ENCODE measurements at regions not wholly inside any gene's neighbourhood (a gene's known extent, or its start where the extent isn't known, plus 50 kb on each side); places are given as distances from the start of the nearest gene placed in this dataset.

DNA sequence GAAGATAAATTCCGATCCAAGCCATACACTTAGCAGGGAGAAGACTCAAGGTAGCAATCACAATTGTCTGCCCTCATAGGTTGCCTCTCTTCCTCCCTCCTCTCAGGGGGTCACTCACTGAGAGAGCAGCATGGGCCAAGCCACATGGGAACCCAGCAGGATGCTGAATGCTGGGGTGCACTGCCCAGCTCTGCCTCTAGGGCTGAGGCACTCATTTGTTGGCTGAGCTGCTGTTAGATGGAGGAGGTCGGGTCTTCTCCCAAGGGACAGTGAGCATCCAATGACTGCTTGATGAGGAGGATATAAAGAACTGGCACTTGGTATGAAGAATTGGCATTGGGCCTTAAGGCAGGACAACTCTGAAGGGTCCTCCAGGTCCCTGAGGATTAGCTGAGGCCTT, 418.8 kb downstream of the SIPA1L2 start (continued):
- TF ChIP-seq, protein P1, sequence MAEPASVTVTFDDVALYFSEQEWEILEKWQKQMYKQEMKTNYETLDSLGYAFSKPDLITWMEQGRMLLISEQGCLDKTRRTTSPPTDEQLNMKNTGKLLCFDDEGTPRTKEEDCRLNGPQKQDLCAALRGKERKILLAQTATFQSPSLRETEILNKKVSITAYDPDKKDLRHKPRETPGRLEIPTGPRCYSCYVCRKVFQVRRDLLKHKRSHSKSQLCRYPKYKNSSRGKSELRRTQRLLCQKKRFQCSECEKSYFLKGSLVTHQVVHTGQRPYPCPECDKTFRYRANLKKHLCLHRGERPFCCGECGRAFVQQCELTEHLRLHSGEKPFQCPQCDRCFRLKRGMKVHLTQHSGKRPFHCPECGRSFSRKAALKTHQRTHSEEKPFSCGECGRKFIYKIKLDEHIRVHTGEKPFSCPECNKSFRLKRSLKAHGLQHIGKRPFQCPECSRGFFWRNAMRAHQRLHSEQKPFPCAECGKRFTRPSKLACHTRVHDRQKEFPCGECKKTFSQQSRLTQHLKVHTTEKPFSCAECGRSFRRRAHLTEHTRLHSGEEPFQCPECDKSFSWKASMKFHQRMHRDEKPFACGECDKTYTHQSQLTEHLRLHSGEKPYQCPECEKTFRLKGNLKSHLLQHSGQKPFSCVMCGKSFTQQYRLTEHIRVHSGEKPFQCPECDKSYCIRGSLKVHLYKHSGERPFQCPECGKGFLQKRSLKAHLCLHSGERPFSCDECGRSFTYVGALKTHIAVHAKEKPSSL (CRISPR knock-in tag; conservative IDR thresholded peaks at IDR 0.05) = no peak
- TF ChIP-seq SMAD4 (CRISPR knock-in tag; IDR thresholded peaks at IDR 0.05) = no peak
- TF ChIP-seq CBFB (CRISPR knock-in tag; IDR thresholded peaks at IDR 0.05; ENCODE audit: low read depth) = no peak
- TF ChIP-seq NR3C1 (CRISPR knock-in tag; conservative IDR thresholded peaks at IDR 0.05; ENCODE audit: low read depth) = no peak
- no peak for TF ChIP-seq NFE2L1 (CRISPR knock-in tag; IDR thresholded peaks at IDR 0.05)
- no peak for TF ChIP-seq ATF1 (CRISPR knock-in tag; IDR thresholded peaks at IDR 0.05)
- TF ChIP-seq, protein P2, sequence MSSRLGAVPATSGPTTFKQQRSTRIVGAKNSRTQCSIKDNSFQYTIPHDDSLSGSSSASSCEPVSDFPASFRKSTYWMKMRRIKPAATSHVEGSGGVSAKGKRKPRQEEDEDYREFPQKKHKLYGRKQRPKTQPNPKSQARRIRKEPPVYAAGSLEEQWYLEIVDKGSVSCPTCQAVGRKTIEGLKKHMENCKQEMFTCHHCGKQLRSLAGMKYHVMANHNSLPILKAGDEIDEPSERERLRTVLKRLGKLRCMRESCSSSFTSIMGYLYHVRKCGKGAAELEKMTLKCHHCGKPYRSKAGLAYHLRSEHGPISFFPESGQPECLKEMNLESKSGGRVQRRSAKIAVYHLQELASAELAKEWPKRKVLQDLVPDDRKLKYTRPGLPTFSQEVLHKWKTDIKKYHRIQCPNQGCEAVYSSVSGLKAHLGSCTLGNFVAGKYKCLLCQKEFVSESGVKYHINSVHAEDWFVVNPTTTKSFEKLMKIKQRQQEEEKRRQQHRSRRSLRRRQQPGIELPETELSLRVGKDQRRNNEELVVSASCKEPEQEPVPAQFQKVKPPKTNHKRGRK (CRISPR knock-in tag; IDR thresholded peaks at IDR 0.05; ENCODE audit: borderline replicate concordance) = no peak
- TF ChIP-seq, protein P3, sequence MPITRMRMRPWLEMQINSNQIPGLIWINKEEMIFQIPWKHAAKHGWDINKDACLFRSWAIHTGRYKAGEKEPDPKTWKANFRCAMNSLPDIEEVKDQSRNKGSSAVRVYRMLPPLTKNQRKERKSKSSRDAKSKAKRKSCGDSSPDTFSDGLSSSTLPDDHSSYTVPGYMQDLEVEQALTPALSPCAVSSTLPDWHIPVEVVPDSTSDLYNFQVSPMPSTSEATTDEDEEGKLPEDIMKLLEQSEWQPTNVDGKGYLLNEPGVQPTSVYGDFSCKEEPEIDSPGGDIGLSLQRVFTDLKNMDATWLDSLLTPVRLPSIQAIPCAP (CRISPR knock-in tag; IDR thresholded peaks at IDR 0.05) = no peak
- TF ChIP-seq, protein P4, sequence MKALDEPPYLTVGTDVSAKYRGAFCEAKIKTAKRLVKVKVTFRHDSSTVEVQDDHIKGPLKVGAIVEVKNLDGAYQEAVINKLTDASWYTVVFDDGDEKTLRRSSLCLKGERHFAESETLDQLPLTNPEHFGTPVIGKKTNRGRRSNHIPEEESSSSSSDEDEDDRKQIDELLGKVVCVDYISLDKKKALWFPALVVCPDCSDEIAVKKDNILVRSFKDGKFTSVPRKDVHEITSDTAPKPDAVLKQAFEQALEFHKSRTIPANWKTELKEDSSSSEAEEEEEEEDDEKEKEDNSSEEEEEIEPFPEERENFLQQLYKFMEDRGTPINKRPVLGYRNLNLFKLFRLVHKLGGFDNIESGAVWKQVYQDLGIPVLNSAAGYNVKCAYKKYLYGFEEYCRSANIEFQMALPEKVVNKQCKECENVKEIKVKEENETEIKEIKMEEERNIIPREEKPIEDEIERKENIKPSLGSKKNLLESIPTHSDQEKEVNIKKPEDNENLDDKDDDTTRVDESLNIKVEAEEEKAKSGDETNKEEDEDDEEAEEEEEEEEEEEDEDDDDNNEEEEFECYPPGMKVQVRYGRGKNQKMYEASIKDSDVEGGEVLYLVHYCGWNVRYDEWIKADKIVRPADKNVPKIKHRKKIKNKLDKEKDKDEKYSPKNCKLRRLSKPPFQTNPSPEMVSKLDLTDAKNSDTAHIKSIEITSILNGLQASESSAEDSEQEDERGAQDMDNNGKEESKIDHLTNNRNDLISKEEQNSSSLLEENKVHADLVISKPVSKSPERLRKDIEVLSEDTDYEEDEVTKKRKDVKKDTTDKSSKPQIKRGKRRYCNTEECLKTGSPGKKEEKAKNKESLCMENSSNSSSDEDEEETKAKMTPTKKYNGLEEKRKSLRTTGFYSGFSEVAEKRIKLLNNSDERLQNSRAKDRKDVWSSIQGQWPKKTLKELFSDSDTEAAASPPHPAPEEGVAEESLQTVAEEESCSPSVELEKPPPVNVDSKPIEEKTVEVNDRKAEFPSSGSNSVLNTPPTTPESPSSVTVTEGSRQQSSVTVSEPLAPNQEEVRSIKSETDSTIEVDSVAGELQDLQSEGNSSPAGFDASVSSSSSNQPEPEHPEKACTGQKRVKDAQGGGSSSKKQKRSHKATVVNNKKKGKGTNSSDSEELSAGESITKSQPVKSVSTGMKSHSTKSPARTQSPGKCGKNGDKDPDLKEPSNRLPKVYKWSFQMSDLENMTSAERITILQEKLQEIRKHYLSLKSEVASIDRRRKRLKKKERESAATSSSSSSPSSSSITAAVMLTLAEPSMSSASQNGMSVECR (CRISPR knock-in tag; IDR thresholded peaks at IDR 0.05; ENCODE audit: borderline replicate concordance) = no peak

DNA sequence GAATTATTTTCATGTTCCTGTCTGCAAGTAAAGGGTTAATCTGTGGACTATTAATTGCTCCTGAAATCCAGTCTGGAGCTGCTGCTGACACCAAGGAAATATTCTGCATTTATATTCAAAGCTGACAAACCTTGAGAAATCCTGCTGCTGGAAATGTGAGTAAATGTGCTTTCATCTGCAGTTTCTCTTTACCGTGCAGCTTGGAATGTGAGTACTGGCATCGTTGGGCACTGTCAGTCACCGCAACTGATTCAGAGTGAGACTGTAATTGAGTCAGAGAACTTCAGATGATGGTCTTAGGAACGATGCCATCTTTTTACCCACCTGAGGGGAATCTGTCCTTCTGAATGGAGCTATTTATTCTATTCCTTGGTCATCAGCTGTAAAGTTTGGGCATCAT, 420.6 kb downstream of the SIPA1L2 start:
- no peak for DNase-seq (ENCODE audit: low spot score)
- H3K36me3 Mint-ChIP-seq = peaks cover 8% of the 10 kb centered on the region
- H3K4me3 Mint-ChIP-seq = no peak overlapping the region
- H3K27ac Mint-ChIP-seq = no peak overlapping the region
- H3K9me3 Mint-ChIP-seq = no peaks in the 10 kb centered on the region
- ATAC-seq = no peak
- peaks cover 18% of the 10 kb centered on the region for H3K27me3 Mint-ChIP-seq (ENCODE audit: low read depth)
- CTCF ChIA-PET = no interaction called here
- peaks cover 18% of the 10 kb centered on the region for H3K4me1 Mint-ChIP-seq
- TF ChIP-seq MXD4 (CRISPR knock-in tag; IDR thresholded peaks at IDR 0.05; ENCODE audit: borderline replicate concordance) (no peak), GTF2I (CRISPR knock-in tag; conservative IDR thresholded peaks at IDR 0.05) (no peak), SMAD4 (CRISPR knock-in tag; IDR thresholded peaks at IDR 0.05) (no peak)
- TF ChIP-seq, protein P5, sequence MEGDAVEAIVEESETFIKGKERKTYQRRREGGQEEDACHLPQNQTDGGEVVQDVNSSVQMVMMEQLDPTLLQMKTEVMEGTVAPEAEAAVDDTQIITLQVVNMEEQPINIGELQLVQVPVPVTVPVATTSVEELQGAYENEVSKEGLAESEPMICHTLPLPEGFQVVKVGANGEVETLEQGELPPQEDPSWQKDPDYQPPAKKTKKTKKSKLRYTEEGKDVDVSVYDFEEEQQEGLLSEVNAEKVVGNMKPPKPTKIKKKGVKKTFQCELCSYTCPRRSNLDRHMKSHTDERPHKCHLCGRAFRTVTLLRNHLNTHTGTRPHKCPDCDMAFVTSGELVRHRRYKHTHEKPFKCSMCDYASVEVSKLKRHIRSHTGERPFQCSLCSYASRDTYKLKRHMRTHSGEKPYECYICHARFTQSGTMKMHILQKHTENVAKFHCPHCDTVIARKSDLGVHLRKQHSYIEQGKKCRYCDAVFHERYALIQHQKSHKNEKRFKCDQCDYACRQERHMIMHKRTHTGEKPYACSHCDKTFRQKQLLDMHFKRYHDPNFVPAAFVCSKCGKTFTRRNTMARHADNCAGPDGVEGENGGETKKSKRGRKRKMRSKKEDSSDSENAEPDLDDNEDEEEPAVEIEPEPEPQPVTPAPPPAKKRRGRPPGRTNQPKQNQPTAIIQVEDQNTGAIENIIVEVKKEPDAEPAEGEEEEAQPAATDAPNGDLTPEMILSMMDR (IDR thresholded peaks at IDR 0.05) = no peak
- TF ChIP-seq, protein P6, sequence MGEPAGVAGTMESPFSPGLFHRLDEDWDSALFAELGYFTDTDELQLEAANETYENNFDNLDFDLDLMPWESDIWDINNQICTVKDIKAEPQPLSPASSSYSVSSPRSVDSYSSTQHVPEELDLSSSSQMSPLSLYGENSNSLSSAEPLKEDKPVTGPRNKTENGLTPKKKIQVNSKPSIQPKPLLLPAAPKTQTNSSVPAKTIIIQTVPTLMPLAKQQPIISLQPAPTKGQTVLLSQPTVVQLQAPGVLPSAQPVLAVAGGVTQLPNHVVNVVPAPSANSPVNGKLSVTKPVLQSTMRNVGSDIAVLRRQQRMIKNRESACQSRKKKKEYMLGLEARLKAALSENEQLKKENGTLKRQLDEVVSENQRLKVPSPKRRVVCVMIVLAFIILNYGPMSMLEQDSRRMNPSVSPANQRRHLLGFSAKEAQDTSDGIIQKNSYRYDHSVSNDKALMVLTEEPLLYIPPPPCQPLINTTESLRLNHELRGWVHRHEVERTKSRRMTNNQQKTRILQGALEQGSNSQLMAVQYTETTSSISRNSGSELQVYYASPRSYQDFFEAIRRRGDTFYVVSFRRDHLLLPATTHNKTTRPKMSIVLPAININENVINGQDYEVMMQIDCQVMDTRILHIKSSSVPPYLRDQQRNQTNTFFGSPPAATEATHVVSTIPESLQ (CRISPR knock-in tag; IDR thresholded peaks at IDR 0.05) = no peak
- POLR2A ChIA-PET = interaction anchor here (0.6 kb wide), 1 partner anchor 9 kb away, joined by 3 read pairs; no protein-coding TSS in a partner anchor
